Muscle of arm (tissue), 1 donor: ENCODE measurements at regions not wholly inside any gene's neighbourhood (a gene's known extent, or its start where the extent isn't known, plus 50 kb on each side); places are given as distances from the start of the nearest gene placed in this dataset.
"Not testable (repeated sequence)": the region's sequence is repeated elsewhere in the genome, so short reads cannot be mapped to it uniquely, and the experiment has no call there.

Experiments
- DNase-seq: peaks from one replicate; pipeline ENCODE4 v3.0.0-alpha.2; 2013

DNA sequence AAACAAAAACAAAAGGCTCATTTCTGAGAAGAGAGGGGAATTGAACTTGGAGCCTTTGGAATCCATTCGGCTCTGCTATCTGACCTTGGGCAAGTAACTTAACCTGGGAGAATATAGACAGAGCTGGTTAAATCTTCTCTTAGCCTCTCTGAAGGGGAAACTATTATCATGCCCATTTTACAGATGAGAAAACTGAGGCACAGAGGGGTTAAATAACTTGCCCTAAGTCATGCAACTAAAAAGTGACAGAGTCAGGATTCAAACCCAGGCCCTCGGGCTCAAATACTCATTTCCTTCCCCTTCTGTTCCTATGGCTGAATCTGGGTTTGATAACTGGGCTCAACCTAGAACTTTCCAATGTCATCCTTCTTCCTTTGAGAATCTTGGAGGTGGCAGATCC, 291.3 kb upstream of the MSX2 start:
- no peak for DNase-seq

DNA sequence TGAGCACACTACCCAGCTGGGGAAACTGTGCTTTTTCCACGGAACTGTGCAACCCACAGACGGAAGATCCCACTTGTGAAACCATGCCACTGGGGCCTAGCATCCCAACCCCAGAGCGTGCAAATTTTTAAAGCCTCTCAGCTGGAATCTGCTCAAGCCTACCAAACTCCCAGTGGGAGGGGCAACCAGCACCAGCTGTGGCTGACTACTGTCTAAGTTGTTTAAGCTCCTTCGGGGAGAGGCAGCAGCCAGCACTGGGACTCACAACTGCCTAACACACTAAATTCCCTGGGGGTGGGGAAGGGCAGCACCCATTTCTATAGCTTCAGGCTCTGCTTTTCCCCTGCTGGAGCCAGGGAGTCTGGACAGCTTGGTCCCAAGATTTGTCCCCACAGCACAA, 287.6 kb upstream of the MSX2 start:
- no peak for DNase-seq

DNA sequence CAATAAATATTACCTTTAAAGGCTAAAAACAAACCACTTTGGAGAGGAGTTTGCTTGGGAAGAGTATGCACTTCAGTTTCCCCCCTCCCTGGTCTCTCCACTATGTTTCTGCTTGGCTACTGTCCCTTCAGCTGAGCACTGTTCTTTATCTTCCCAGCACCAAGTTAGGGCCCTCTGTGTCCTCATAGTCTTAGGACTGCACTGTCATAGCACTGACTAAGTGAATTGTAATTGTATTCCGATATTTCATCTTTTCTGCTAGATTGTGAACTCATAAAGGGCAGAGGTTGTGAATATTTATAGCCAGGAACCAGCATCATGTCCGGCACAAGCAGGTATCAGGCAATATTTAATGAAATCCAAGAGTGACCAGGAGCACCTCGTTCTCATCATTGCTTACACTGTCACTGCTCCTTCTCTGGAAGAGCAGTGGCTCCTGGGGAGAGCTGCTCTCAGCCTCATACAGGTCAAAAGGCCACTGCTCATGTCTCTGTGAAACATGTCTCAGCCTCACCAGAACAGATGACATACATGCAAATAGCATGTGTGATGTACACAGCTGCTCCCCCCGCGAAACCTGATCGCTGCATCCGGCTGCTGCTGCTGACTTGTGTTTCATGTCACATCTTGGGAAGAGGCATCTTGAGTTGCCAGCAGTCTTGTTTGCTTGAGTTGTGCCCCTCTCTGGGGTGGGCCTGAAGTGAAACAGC, 279.7 kb upstream of the MSX2 start:
- DNase-seq = no peak

DNA sequence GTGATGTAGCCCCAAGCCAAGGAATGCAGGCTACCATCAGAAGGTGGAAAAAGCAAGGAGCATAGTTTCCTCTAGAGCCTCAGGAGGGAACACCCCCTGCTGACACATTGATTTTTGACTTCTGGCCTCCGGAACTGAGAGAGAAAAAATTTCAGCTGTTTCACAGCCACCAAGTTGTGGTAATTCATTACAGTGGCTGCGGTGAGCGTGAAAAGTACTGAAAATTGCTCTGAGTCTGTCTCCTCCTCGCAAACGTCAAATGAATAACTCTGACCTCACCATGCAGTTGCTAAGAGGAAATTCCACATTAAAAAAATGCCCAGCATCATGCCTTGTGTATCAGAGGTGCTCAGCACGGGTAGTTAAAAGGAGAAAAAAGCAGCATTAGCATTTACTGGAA, 277.9 kb upstream of the MSX2 start:
- no peak for DNase-seq

DNA sequence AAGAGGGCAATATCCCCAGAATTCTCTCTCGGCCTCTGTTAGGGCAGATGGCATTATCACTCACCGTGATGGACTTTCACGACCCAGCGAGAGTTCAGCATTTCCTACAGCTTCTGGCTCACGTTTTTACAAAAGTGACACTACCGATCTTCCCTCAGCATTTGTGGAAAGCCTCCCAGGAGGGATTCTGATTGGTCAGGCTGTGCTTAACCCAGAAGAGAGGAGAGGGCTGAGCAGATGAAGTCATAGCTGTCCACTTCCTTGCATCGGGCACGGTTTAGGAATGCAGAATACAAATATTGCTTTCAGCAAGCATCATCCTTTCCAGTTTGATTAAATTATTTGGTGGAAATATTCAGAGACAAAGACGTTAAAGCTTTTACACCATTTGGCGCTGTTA, 277.4 kb upstream of the MSX2 start:
- DNase-seq = no peak

DNA sequence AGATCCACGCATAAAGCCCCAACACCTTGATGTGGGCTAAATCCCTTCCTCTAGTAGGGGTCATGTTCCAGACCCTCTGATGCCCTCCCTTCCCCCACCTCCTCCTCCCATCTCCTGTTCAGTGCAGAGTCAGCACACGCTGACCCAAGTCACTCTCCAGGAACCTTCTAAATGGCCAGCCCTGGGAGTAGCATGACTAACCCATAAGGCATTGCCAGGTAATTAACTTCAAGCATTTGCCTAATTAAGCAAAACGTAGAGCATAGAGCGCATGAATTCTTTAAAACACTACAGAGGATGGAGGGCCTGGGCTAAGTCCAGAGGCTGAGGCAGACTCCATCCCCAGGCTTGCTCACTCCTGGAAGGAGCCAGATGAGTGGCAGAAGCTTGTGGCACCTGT, 276.3 kb upstream of the MSX2 start:
- DNase-seq = no peak

DNA sequence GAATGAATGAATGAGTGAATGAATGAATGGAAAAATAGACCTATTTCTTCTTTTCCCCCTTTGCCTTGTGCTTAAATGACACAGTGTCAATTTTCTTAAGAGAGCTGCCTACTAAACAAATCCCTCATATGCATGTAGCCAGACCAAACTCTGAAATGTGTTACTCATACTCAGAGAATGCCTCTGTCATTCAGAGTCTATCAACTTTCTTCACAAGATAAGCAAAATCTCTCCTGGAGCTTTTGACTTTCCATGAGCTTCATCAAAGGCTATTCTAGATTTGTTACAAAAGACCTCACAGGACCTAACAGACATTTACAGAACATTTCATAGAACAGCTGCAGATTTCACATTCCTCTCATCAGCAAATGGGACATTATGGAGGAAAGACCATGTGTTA, 275.7 kb upstream of the MSX2 start:
- DNase-seq = no peak

DNA sequence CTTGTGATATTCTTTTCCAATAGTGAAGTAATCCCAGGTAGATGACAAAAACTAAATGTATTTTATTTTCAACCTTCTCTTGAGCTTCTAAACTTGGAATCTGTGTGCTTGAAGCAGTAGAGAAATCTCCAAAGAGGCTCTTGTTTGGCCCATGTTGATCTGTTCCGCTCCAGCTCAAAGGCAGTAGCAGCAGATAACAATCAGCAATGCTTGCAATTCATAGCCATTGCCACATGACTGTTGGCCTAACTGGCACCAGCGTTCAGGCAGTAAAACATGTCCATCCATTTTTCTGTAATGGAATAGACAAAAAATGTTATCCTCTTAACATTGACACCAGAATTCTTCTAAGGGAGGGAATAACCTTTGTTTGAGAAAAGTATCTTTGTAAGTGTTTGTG, 270.7 kb upstream of the MSX2 start:
- DNase-seq = no peak

DNA sequence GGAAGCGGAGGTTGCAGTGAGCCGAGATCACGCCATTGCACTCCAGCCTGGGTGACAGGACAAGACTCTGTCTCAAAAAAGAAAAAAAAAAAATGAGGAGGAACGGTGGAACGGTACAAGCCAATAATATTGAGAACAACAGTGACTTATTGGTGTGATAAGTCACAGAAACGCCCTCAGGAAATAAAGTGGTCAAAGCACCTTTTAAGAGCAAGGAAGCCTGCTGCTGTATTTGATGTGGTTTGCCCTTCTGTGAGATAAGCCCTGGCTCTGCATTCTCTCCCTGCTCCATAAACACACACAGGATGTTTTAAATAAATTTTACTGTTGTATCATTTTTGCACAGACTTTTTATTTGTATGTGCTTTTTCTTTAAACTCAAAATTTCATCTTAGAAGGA, 269.9 kb upstream of the MSX2 start:
- DNase-seq = no peak

DNA sequence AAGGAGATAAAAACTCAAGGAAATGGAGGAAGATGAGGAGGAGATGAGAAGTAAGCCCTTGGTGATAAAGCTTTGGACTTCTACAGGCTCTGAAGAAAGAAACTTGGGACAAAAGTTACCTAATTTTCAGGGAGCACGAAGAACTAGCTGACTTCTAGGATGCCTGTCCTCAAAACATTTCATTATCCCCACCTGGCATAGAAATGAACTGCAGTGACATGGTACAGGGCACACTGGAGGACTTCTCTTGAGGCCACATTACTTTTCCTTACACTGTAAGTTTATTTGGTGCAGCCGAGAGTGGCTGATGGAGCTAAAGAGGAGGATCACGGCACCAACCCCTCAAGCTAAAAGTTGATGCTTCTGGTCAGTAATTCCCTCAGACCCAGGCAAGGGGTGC, 269.5 kb upstream of the MSX2 start:
- DNase-seq = no peak

DNA sequence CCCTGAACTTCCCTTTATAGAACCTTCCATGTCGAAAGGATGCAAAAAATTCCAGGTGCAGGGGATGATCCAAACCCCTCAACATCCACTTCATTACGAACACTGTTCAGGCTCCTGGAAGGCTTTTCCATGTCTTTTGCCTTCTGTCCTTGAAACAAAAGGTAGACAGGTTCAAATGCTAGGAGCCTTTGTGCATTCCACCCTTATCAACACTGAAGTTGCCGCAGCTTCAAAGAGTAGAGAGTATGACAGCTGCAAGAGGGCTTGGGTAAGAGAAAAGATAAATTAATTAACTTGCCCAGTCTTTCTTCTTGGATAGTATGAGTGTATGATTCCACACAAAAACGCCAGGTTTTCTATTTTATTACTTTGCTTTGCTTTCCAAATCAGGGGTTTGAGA, 269.1 kb upstream of the MSX2 start:
- no peak for DNase-seq

DNA sequence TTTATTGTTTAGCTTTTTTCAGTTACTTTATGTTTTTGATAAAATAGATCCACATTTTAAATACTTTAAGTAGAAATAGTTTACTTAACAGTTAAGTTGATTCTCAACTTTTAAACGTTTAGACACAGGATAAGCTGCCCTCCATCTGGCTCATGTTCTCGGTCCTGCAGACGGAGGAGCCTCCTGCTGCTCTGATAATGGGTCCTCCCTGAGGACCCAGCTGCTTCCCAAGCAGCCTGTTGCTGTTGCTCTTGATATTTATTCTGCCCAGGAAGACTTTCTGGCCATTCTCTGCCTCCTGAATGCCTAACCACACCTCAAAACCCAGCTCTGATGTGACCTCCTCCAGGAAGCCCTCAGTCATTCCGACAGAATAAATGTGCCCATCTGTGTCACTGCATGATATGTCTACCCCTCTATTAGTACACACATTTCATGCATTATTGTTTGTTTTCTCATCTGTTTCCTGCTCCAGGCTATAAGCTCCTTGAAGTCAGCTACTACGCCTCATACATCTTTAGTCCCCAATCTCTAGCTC, 267.2 kb upstream of the MSX2 start:
- DNase-seq = no peak

DNA sequence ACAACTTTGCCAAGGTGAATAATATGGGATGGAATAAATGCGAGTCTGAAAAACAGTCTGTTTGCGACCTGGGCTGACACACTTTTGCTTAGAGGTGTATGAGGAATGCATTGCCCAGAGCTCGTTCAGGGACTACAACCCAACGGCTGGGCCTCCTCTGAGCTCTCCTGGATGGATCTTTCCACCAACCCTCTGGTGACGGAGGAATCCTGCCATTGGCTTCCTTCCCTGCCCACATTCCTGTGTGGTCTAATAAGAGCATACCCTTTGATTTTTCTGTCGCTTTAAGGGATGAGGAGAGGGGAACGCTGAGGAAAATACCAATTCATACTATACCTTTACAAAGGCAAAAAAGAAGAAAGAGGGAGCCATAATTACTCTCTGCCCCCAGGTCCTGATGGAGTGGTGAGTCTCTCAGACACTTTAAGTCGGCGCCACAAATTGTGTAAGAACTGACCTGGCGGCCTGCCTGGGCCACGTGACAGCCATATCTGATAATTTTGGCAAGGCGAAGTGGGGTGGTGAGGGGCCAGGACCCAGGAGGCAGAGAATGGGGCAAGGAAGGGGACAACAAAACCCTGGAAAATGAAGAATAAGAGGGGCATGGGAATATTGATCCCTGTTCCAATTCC, 265.2 kb upstream of the MSX2 start:
- DNase-seq = no peak

DNA sequence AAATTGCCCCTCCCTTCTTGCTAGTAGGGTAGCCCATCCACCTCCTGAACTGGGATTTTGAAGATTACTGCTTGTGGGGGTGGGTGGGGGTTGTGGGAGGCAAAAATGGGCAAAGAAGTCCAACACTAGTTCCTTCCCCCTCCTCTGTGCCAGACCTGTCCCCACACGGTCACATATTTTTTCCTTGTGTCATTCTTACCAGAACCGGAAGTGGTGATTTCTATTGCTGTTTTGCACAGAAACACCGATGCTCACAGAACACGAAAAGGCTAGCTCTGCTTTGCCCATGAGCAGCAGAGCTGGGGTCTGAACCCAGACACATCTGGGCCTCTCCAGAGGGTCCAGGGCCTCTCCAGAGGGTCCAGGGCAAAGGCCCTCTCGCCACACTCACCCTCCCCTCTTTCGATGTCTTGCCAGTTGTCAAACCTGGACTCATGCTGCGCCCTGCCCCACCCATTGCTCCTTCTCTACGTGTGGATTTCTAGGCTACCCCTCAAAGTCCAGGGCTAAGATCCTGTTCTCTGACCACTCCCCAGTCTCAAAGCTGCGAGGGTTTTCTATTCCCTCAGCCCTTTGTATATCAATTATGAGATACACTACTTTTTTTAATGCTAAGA, 264.4 kb upstream of the MSX2 start:
- DNase-seq = no peak

DNA sequence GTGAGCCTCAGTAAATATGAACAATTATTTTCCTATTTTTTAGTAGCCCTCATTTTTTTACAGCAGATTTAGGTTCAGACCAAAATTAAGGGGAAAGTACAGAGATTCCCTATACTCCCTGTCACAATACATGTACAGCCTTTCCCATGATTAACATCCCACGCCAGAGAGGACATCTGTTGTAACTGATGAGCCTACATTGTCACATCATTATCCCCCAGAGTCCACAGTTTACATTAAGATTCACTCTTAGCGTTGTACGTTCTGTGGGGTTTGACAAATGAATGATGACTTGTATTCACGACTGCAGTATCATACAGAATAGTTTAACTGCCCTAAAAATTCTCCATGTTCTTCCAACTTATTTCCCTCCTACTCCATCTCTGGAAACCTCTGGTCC, 262.3 kb upstream of the MSX2 start:
- DNase-seq = no peak

DNA sequence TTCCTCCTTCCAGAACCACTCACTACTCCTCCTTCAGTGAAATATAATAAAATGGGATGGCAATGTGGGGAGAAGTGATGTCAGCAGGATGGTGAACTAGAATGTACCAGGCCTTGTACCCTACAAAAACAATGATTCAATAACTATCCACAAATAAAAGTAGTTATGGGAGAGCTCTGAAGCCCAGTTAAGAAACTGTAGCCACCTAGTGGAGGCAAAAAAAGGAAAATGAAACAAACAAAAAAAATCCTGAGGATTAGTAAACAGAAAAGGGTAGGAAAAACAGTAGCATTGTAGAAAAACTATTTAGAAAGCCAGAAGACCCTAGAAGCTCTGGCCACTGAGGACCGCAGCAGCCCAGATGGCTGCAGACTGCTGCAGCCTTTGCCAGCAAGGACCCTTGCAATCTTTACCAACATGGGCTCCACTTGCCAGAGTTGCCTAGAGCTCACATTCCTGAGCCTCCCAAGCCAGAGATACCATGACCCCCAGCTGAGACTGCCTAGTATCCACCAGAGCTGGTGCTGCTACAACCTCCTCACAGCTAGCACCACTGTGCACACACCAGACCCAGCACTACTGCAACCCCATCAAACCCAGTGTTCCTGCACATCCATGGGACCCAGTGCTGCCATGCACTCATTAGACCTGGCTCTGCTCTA, 259.7 kb upstream of the MSX2 start:
- DNase-seq = no peak

DNA sequence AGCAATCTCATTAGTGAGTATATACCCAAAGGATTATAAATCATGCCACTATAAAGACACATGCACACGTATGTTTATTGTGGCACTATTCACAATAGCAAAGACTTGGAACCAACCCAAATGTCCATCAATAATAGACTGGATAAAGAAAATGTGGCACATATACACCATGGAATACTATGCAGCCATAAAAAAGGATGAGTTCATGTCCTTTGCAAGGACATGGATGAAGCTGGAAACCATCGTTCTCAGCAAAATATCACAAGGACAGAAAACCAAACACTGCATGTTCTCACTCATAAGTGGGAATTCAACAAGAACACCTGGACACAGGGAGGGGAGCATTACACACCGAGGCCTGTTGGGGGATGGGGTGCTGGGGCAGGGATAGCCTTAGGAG, 252.9 kb upstream of the MSX2 start:
- not testable (repeated sequence) for DNase-seq

DNA sequence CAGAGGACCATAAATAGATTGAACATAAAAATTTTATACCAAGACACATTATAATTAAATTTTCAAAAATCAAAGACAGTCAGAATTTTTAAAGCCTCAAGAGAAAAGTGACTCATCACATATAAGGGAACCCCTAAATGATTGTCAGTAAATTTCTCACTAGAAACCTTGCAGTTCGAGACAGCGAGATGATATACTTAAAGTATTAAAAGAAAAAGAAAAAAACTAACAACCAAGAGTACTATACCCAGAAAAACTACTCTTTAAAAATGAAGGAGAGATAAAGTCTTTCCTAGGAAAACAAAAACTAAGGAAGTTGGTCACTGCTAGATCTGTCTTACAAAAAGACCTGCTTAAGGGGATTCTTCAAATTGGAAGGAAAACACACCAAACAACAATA, 251.4 kb upstream of the MSX2 start:
- DNase-seq = no peak

DNA sequence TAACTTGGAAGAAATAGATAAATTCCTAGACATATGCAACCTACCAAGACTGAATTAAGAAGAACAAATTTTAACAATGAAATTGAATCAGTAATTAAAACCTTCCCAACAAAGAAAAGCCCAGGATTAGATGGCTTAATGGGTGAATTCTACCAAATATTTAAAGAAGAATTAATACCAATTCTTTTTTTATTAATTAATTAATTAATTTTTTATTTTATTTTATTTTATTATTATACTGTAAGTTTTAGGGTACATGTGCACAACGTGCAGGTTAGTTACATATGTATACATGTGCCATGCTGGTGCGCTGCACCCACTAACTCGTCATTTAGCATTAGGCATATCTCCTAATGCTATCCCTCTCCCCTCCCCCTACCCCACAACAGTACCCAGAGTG, 248.4 kb upstream of the MSX2 start:
- not testable (repeated sequence) for DNase-seq

DNA sequence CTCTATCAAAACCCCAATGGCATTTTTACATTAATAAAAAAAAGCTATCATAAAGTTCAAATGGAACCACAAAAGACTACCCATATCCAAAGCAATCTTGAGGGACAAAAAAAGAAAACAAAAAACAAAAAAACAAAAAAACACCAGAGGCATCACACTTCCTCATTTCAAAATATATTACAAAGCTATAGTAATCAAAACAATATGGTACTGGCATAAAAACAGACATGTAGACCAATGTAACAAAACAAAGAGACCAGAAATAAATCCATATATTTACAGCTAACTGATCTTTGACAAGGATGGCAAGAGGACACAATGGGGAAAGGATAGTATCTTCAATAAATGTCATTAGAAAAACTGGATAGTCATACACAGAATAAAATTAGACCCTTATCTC, 245.1 kb upstream of the MSX2 start:
- no peak for DNase-seq

DNA sequence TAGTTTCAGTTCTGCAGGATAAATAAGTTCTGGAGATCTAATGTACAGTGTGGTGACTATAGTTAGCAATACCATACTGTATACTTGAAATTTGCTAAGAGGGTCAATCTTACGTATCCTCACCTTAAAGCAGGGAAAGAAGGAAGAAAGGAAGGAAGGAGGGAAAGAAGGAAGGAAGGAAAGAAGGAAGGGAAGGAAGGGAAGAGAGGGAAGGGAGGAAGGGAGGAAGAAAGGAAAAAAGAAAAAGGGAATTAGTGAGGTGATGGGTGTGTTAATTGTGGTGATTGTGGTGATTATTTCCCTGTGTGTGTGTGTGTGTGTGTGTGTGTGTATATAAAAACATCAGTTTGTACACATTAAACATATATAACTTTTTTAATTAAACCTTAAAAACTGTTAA, 242.6 kb upstream of the MSX2 start:
- no peak for DNase-seq

DNA sequence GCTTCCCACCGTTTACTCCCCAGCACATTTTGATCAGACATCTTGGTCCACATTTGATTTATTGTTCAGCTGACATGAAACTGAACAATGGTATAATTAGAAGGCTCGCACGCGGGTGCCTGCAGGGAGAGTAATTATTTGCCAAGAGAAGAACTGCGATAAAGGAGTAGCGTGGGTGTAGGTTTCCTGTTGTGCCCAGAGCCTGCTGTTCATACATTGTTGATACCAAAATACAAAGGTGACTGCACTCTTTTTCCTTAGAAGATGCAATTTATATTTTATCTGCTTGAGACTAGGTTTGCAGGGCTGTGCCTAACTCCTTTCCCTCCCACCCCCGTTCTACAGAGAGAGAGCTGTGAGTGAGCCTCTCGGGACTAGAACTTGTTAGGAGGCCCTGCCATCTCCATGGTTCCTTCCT, 241.8 kb upstream of the MSX2 start:
- no peak for DNase-seq

DNA sequence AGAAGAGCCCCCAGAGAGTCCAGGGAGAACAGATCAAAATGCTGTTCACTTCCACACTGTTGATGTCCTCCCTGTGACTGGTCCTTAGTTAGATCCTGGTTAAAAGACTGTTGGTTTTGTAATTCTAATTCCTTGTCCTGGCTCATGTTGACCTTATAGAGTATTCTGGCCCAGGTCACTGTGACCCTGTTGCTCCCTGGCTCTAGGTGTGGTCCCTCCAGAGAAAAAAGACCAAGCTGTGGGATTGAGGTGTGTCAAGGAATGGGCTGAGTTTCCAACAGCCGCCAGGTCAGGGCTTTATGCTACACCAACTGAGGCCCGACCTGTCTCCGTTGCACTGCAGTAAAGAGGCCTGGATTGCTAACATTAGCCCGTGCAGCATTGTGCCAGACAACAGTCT, 241.0 kb upstream of the MSX2 start:
- DNase-seq = no peak
